ENCODE measurements at regions not wholly inside any gene's neighbourhood (a gene's known extent, or its start where the extent isn't known, plus 50 kb on each side); places are given as distances from the start of the nearest gene placed in this dataset.

- no peak overlapping the region for H2BK5ac ChIP-seq (ENCODE audit: low read depth, low read length)
- no peak overlapping the region for H2BK12ac ChIP-seq (ENCODE audit: low read depth, low read length)
- H2AFZ ChIP-seq (ENCODE audit: low read length) = no peak overlapping the region
- H3K23ac ChIP-seq (ENCODE audit: insufficient read length) = no peak overlapping the region
- CTCF ChIA-PET (ENCODE audit: partially characterized antibody) = interaction anchor here (0.6 kb wide), 1 partner anchor 1573 kb away, joined by 3 read pairs; no protein-coding TSS in a partner anchor
- H3K27me3 ChIP-seq (replicated peaks in 1 of 4; ENCODE audit: control insufficient read depth in 3 of 4, extremely low read depth in 1 of 4, insufficient read depth in 3 of 4, low read length in 3 of 4) = no peaks in the 10 kb centered on the region
- no peak overlapping the region for H3K27ac ChIP-seq (ENCODE audit: low read depth, low read length)
- no peaks in the 10 kb centered on the region for H3K36me3 ChIP-seq (ENCODE audit: control insufficient read depth in 2 of 4, insufficient read depth in 4 of 4, low read length in 3 of 4)
- no peak overlapping the region for H4K5ac ChIP-seq (ENCODE audit: insufficient read length, low read depth, low read length)
- H3K4me2 ChIP-seq (ENCODE audit: insufficient read depth in 1 of 2, low read depth in 2 of 2, low read length in 2 of 2) = no peak overlapping the region
- no peak overlapping the region for H4K91ac ChIP-seq (replicated peaks; ENCODE audit: insufficient read length, low read length)
- H2BK20ac ChIP-seq (ENCODE audit: low read length) = no peak overlapping the region
- no peak for TF ChIP-seq BACH1 (IDR thresholded peaks at IDR 0.05; ENCODE audit: low read length)
- no peak overlapping the region for H3K4ac ChIP-seq (replicated peaks; ENCODE audit: insufficient read length, low read depth, low read length)
- no peak overlapping the region for H2BK15ac ChIP-seq (ENCODE audit: low read length)
- WGBS, 2 experiments (ENCODE audit: extremely low coverage in 1 of 2, insufficient coverage in 1 of 2, insufficient read length in 1 of 2, insufficient replicate concordance in 2 of 2, low coverage in 1 of 2, low lambda C conversion rate in 2 of 2, missing lambda C conversion rate in 1 of 2) = 93% methylated on average over 2 of the region's 2 CpGs; no CpG with 5 or more reads in 1 of the 2 experiments
- FAIRE-seq (no peak), DNase-seq (ENCODE audit: low read depth in 1 of 2, low spot score in 2 of 2) (no peak)
- POLR2A ChIA-PET (ENCODE audit: partially characterized antibody) = no interaction called here
- no peak overlapping the region for H3K9ac ChIP-seq (replicated peaks in 1 of 4; ENCODE audit: extremely low read depth in 1 of 4, low read depth in 3 of 4, low read length in 3 of 4)
- no peak overlapping the region for H3K56ac ChIP-seq (replicated peaks; ENCODE audit: insufficient read length, low read depth, low read length)
- H3K4me3 ChIP-seq (ENCODE audit: extremely low read depth in 1 of 4, insufficient read depth in 2 of 4, low read depth in 3 of 4, low read length in 4 of 4) = no peak overlapping the region
- H3K23me2 ChIP-seq (ENCODE audit: low read depth, low read length) = no peaks in the 10 kb centered on the region
- H3K79me1 ChIP-seq (ENCODE audit: low read depth, low read length) = no peaks in the 10 kb centered on the region
- no peak overlapping the region for H2BK120ac ChIP-seq (replicated peaks; ENCODE audit: low read depth, low read length)
- H4K8ac ChIP-seq (ENCODE audit: extremely low read depth, insufficient read depth, low read length) = no peak overlapping the region
- H3K9me3 ChIP-seq (ENCODE audit: insufficient read depth in 2 of 2, low read depth in 1 of 2, low read length in 1 of 2) = no peaks in the 10 kb centered on the region
- H3K14ac ChIP-seq (ENCODE audit: insufficient read length) = no peak overlapping the region
- H2AK5ac ChIP-seq (ENCODE audit: low read depth, low read length) = no peak overlapping the region
- H4K20me1 ChIP-seq (replicated peaks in 1 of 2; ENCODE audit: control insufficient read depth in 1 of 2, insufficient read depth in 2 of 2, low read length in 2 of 2) = no peaks in the 10 kb centered on the region
- no peak overlapping the region for H3K18ac ChIP-seq (ENCODE audit: extremely low read depth, low read length)
- H3K79me2 ChIP-seq (ENCODE audit: control insufficient read depth in 1 of 2, insufficient read depth in 2 of 2, low read length in 2 of 2) = no peaks in the 10 kb centered on the region
- no peaks in the 10 kb centered on the region for H3K4me1 ChIP-seq (replicated peaks in 1 of 4; ENCODE audit: control insufficient read depth in 3 of 4, insufficient read depth in 4 of 4, low read length in 3 of 4)
Measured at GRCh38 chr6:114987281-114987680, 644.5 kb upstream of the HS3ST5 start.
